Right kidney (tissue), 1 donor: ENCODE measurements at regions not wholly inside any gene's neighbourhood (a gene's known extent, or its start where the extent isn't known, plus 50 kb on each side); places are given as distances from the start of the nearest gene placed in this dataset.
A peak's percentile ranks its signal among the peaks of the same experiment; 100 is the strongest.
"Not testable (repeated sequence)": the region's sequence is repeated elsewhere in the genome, so short reads cannot be mapped to it uniquely, and the experiment has no call there.

Experiments used
- DNase-seq: peaks from one replicate; pipeline ENCODE4 v3.0.0-alpha.2; 2016

- DNase-seq, result no peak
Measured at GRCh38 chr7:1342090-1342640, 109.5 kb downstream of the UNCX start.

GRCh38 chr7:1343551-1343950, 110.9 kb downstream of the UNCX start:
- no peak for DNase-seq

GRCh38 chr7:1344421-1344820, 111.7 kb downstream of the UNCX start:
- no peak for DNase-seq

- DNase-seq, result no peak
Measured at GRCh38 chr7:1344981-1345701, 112.5 kb downstream of the UNCX start.

- no peak for DNase-seq
Measured at GRCh38 chr7:1345796-1346755, 113.2 kb downstream of the MICALL2 start.

GRCh38 chr7:1346851-1347250, 112.4 kb downstream of the MICALL2 start:
- no peak for DNase-seq

- DNase-seq, result no peak
Measured at GRCh38 chr7:1348096-1348822, 111.0 kb downstream of the MICALL2 start.

GRCh38 chr7:1348823-1349335, 110.4 kb downstream of the MICALL2 start:
- no peak for DNase-seq

- DNase-seq, result no peak
Measured at GRCh38 chr7:1349351-1349761, 109.9 kb downstream of the MICALL2 start.

GRCh38 chr7:1351881-1352625, 107.2 kb downstream of the MICALL2 start:
- no peak for DNase-seq

GRCh38 chr7:1352656-1353271, 106.5 kb downstream of the MICALL2 start:
- no peak for DNase-seq

GRCh38 chr7:1354661-1355567, 104.4 kb downstream of the MICALL2 start:
- peak; percentile 74 for DNase-seq

- no peak for DNase-seq
Measured at GRCh38 chr7:1355568-1356340, 103.5 kb downstream of the MICALL2 start.

GRCh38 chr7:1356853-1357252, 102.4 kb downstream of the MICALL2 start:
- not testable (repeated sequence) for DNase-seq

GRCh38 chr7:1357260-1357600, 102.0 kb downstream of the MICALL2 start:
- DNase-seq, result not testable (repeated sequence)

- DNase-seq, result no peak
Measured at GRCh38 chr7:1357601-1358271, 101.5 kb downstream of the MICALL2 start.

GRCh38 chr7:1358376-1359050, 100.8 kb downstream of the MICALL2 start:
- DNase-seq, result no peak

GRCh38 chr7:1359051-1359400, 100.2 kb downstream of the MICALL2 start:
- no peak for DNase-seq
